Natural killer cell treated with Interleukin-12 subunit alpha and Interleukin-12 subunit beta and Interleukin-15 and Interleukin-18, amount 100 ng/mL, for 72 hours (primary cell): ENCODE measurements at regions not wholly inside any gene's neighbourhood (a gene's known extent, or its start where the extent isn't known, plus 50 kb on each side); places are given as distances from the start of the nearest gene placed in this dataset.

Experiments
- ATAC-seq, 2 donors: fragments of 150-1000 bp; cut with Tn5 transposase in 1 of 2; sonication (Bioruptor Pico), chemical (Tn5 transposase) in 1 of 2; 2 replicates each; pipeline ENCODE4 v1.10.0; 2021
- DNase-seq: peaks from one replicate; pipeline ENCODE4 v3.0.0; 2022; ENCODE audit warnings: low spot score
- H3K27ac Mint-ChIP-seq, 2 donors: 1 replicate in 1 of 2; 2 replicates in 1 of 2; pipeline ENCODE4 v1.8.0; 2022; ENCODE audit warnings: mixed read lengths in 2 of 2, mild to moderate bottlenecking in 1 of 2, moderate library complexity in 1 of 2
- H3K27me3 Mint-ChIP-seq, 2 donors: 1 replicate in 1 of 2; 2 replicates in 1 of 2; pipeline ENCODE4 v1.8.0; 2022; ENCODE audit warnings: mixed read lengths in 2 of 2
- H3K36me3 Mint-ChIP-seq: one replicate; pipeline ENCODE4 v1.8.0; 2022; ENCODE audit warnings: mixed read lengths
- H3K4me1 Mint-ChIP-seq, 2 donors: 1 replicate in 1 of 2; 2 replicates in 1 of 2; pipeline ENCODE4 v1.8.0; 2022; ENCODE audit warnings: low read depth in 2 of 2, mixed read lengths in 2 of 2, mild to moderate bottlenecking in 1 of 2
- H3K4me3 Mint-ChIP-seq: one replicate; pipeline ENCODE4 v1.8.0; 2022; ENCODE audit warnings: mixed read lengths
- H3K9me3 Mint-ChIP-seq: 2 replicates; pipeline ENCODE4 v1.8.0; 2022; ENCODE audit warnings: mixed read lengths

DNA sequence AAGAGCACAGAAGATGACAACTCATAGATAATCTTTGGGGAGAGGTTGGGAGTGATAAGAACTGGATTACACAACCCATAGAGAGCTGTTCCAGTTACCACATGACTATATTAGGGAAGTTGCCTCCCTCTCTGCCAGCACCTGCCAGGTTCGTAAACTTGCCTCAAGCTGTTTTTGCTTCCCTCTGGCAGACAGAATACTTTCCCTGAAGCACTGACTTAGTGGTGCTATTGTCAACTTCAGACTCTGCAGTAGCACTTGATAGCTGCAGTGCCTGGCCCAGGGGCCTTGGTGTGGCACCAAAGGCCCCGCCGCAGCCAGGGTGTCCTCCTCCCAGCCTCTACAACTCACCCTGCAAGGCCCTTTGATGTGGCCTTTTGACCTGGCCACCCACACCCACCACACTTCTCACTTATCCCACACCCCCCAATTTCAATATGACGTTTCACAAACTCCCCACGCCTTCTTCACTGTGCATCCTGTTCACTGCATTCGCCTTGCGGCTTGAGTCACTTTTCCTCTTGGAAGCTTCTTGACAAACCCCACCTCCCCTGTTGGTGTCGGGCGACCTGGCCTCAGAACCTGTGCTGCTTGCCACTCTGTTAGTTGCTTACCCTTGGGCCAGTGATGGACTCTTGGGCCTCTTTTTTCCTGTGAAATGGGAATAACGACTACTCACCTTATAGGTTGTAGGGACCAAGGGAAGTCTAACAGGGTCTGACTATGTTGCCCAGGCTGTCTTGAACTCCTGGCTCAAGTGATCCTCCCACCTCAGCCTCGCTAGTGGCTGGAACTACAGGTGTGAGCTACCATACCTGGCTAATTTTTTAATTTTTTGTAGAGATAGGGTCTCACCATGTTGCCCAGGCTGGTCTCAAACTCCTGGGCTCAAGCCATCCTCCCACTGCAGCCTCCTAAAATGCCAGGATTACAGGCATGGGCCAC is 50.2 kb upstream of the PODXL start:
- Mint-ChIP-seq H3K27ac (no peak overlapping the region), H3K36me3 (no peaks in the 10 kb centered on the region), H3K9me3 (no peaks in the 10 kb centered on the region), H3K4me3 (peak overlapping the region; percentile 27), H3K27me3 (peaks cover 30 to 37% of the 10 kb centered on the region in 2 donors), H3K4me1 (peaks cover 14 to 15% of the 10 kb centered on the region in 2 donors)
- DNase-seq (peak; percentile 70), ATAC-seq (peak; percentile 72 to 83)
